IPS-18c (cell line): ENCODE measurements at regions not wholly inside any gene's neighbourhood (a gene's known extent, or its start where the extent isn't known, plus 50 kb on each side); places are given as distances from the start of the nearest gene placed in this dataset.
"Not testable (repeated sequence)": the region's sequence is repeated elsewhere in the genome, so short reads cannot be mapped to it uniquely, and the experiment has no call there.

Experiments used
- H3K4me3 ChIP-seq: 2 replicates; pipeline ENCODE4 v1.7.0; 2013; ENCODE audit warnings: low read depth, mild to moderate bottlenecking, low read length, moderate library complexity; ENCODE audit not compliant: insufficient read depth
- H3K9me3 ChIP-seq: one replicate; pipeline ENCODE4 v1.6.1; 2013; ENCODE audit warnings: mild to moderate bottlenecking, low read length, moderate library complexity; ENCODE audit not compliant: control insufficient read depth, insufficient read depth

DNA sequence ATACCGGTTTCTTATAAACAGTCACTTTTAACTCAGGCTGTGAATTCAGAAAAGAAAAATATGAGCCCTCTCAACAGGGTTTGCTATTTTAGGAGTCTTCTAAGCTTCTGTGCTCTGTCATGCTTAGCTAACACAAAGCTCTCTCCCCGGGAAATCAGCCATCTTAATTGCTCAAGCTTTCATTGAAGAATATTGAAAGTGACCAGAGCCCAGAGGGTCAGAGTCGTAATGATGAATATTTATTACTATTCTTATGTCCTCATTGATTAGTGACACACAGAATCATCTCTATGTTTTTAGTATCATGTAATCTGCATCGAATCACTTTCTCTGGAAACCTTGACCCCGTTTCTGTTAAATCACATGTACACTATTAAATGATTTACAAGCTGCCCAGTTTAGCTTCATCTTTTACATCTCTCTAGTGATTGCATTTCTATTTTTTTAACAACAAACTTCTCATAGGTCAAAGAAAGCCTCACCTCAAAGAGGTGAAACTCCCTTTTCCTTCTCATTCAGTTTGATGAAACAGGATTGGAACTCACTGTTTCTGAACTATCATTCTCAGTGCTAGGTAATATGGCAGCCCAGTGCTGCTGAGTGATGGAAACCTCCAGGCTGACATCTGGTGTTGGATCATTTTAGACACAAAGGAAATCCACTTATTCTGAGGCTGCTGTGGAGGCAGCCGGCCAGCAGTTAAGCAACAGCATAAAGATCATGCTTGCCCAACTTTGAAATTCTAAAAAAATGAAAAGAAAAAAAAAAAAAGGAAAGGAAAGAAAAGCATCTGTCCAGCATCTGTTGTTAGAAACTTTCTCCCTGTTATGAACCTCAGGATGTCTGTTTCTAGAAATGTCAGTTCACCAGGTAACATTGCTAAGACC, 96.3 kb downstream of the RFPL4B start:
- no peaks in the 10 kb centered on the region for H3K9me3 ChIP-seq
- no peak overlapping the region for H3K4me3 ChIP-seq

DNA sequence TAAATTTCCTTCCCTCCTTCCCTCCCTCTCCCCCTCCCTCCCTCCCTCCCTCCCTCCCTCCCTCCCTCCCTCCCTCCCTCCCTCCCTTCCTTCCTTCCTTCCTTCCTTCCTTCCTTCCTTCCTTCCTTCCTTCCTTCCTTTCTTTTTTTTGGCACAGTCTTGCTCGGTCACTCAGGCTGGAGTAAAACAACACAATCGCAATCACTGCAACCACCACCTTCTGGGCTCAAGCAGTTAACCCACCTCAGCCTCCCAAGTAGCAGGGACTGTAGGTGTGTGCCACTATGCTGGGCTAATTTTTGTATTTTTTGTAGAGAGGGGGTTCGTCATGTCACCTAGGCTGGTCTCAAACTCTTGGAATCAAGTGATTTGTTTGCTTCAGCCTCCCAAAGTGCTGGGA, 101.7 kb downstream of the RFPL4B start:
- H3K9me3 ChIP-seq, H3K4me3 ChIP-seq: not testable (repeated sequence)

DNA sequence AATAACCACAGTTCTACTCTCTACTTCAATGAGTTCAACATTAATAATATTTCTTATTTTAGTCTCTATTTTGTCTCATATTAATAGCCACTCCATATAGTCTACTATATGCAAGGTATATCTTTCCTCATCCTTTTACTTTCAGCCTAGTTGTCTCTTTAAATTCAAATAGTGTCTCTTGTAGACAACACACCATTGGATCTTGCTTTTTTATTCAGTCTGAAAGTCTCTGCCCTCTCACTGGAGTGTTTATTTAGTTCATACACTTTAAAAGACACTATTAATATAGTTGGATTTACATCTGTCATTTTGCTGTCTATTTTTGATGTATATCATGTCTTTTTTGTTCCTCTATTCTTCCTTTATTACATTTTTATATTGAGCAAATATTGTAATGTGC, 103.5 kb downstream of the RFPL4B start:
- H3K4me3 ChIP-seq, result no peak overlapping the region
- no peaks in the 10 kb centered on the region for H3K9me3 ChIP-seq

DNA sequence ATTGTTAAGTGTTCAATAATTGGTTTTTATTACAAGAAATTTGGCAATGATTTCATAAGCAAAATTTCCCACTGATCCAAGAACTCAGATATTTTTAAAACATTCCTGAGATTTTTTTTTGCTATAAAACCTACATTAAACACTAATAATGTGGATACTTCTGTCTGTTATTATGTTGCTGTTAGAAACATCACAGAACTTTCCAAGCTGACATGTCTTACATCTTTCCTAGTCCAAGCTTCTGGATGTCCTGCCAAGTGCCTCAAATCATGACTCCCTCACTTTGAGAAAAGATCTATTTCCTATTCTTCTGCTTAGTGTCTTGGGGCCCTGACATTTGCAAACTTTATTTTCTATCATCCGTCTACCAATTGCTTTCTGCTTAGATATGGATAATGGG, 110.8 kb downstream of the RFPL4B start:
- Histone ChIP-seq H3K4me3 (no peak overlapping the region), H3K9me3 (no peaks in the 10 kb centered on the region)

DNA sequence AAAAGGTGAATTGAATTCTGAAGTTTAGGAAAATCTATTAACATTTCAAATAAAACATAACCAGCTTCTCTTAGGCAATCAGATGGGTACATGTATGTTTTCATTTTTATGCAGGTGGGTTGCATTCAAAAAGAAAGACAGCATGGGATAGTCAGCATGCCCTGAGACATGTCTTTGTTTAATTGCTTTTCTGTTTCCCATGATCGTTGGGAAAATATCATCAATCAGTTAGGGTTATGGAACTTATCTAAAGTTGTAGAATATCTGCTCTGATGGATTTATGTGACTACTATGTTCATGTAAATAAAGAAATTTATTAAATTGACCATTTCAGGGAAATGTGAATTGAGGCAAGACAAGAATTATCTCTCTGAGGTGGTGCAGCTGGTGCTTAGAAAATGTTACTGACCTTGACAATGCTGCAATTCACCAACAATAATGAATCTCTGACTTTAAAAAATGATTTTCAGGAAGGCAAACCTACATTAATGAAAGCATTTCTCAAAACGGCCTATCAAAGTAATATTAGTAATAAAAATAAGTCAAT, 112.7 kb downstream of the RFPL4B start:
- no peak overlapping the region for H3K4me3 ChIP-seq

DNA sequence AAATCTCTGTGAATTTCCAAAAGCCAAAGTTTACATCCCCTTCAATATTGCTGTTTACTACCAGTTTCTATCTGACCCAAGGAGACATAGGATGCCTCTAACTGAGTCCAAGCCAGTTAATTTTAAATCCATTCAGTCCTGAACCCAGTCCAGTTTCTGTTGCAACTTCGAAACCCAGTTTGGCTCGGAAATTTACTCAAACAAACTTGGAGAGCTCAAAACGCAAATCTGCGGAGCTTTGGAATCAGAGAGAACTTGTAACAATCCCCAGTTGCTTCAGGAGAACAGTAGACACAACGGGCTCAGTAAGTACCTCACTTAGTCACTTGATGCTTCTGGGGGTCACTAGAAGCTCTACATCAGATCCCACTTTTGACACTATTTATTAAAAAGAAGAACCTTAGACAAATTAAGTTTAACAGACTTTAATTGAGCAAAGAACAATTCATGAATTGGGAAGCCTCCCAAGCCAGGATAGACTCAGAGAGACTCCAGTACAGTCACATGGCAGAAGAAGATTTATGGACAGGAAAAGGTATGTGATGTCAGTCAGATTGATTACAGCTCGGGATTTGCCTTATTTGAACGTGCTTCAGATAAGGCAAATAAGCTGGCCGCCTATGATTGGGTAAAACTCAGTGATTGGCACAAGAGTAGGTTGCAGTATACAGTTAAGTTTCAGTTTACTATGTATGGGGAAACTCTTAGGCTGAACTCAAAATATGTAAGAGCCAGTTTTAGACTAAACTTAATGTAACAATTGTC, 118.0 kb downstream of the RFPL4B start:
- no peak overlapping the region for H3K4me3 ChIP-seq

More for the DNA sequence above, 112.7 kb downstream of the RFPL4B start:
- no peaks in the 10 kb centered on the region for H3K9me3 ChIP-seq

DNA sequence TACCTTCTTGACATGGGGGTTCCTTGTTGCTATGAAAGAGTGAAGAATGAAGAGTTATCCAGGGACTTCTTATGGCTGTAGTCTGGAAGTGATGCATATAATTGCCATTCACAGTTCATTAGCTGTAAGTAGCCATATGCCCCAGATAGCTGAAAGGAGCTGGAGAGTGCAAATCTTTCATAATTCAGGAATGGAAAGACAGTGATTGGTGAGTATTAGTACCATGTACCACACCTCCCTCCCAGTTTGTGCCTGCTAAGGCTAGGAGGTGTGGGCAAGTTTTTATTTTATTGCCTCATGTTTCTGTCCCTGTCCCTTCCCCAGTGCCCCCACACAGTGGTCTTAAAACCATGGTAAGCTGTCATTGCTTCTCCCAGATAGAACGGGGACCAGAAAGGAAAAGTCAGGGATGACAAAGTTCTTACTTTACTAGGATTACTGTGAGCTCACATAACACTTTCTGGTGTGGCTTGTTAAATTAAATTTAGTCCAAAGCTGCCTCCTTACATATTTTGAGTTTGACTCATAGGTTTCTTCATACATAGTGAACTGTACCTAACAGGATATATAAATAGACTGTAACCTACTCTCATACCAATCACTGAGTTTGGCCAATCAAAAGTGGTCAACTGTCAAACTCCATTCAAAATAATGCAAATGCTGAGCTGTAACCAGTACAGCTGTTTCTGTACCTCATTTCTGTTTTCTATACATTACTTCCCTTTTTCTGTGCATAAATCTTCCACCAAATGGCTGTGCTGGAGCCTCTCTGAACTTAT, 119.4 kb downstream of the RFPL4B start:
- Histone ChIP-seq H3K9me3 (no peaks in the 10 kb centered on the region), H3K4me3 (no peak overlapping the region)

More for the DNA sequence above, 118.0 kb downstream of the RFPL4B start:
- H3K9me3 ChIP-seq, result no peaks in the 10 kb centered on the region

DNA sequence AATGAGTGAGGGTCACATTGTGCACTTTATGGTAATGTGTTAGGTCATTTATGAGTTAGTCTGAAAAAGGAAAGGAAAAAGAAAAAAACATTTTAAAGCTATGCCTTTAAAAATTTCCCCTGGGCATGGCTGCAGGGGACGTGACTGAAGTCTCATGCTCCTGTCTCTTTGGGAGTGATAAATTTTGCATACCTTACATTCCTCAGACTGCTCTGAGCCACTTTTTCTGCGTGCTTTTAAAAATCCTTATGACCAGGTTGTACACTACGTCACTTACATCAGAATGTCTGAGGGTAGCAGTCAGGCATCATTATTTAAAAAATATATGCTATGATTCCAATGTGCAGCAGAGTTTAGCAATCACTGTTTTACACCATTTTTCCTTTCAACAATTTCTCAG, 121.2 kb downstream of the RFPL4B start:
- Histone ChIP-seq H3K4me3 (no peak overlapping the region), H3K9me3 (no peaks in the 10 kb centered on the region)

DNA sequence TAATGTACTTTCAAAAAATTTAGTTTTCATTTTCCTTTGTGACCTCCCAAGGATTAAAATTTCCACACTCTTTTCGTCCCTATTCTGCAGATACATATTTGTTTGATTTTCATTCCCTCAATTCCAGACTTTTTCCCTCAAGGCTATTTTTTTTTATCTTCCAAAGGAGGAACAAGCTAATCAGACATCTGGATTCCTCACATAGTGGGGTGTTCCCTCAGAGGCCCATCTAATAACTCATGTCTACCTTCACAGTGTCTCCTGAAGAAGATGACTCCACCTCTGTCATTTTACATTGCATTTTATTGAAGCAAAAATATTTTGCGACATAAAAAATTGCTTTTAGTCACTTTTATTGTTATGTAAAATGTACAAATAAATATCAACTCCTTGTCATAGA, 122.2 kb downstream of the RFPL4B start:
- H3K9me3 ChIP-seq, result no peaks in the 10 kb centered on the region
- no peak overlapping the region for H3K4me3 ChIP-seq

DNA sequence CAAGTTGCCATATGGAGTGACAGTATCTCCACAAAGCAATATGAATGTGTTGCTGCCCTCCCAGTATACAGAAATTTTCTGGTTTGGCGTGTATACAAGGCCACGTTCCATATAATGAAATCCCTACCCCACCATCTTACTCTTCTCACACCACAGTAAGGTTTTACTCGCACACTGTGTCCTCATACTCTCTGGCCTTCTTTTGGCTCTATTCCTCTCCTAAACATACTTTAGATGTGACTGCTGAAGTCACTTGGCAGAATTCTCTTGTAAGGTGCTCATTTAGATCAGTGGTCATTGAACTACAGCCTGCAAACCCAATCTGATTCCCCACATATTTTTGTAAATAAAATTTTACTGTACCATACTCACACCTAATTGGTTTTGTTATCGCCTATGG, 123.2 kb downstream of the RFPL4B start:
- Histone ChIP-seq H3K4me3 (no peak overlapping the region), H3K9me3 (no peaks in the 10 kb centered on the region)

DNA sequence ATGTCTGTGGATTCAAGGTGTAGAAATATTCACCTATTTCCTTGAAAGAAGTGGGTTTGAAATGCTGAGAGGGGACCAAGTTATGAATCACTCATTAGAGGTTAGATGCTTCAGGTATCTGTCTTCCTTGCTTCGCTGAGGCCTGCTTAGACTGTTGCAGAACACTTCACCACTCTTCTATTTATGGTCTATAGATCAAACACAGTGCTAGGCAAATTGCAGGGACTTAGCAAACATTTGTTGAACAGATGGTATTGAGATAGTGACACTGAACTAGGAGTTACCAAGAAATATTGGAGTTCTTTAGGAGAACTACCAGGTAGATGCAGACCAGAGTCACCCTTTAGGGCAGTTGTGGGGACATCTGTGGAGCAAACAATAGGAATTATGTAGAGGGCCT, 123.8 kb downstream of the RFPL4B start:
- H3K9me3 ChIP-seq, result no peaks in the 10 kb centered on the region
- no peak overlapping the region for H3K4me3 ChIP-seq

DNA sequence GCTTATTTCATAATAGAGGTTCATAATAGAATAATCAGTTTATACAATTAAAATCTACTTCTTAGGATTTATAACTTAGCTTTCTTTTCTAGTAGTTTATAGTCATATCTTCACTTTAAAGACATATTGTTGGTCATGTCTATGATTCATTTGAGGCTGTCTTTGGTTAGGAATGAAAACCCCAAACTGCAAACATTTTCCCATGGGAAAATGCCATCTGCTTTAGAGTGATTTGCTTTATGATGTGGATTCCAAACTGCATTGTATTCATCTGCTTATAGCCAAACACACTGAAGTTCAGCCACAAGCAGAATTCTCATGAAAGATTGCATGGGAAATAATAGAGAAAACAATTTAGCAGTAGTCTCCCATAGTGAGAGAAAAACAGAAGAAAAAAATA, 128.0 kb downstream of the RFPL4B start:
- H3K9me3 ChIP-seq, result no peaks in the 10 kb centered on the region
- no peak overlapping the region for H3K4me3 ChIP-seq

DNA sequence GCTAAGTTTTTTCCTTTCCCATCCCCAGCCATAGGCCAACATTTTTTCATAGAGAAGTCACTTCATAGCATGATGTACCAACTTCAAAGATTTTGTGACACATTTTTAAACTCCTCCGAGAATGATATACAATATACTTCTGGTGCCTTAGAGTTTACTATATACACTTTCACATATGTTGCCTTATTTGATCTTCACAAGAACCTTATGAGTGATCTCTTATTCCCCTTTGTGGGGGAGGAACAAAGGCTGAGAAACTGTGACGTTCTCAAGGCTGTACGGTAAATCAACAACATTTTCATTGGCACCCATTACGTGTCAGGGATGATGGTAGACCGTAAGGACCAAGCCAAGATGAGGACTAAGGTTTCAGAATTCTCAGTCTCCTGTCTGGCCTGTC, 130.0 kb downstream of the RFPL4B start:
- H3K4me3 ChIP-seq, result no peak overlapping the region

DNA sequence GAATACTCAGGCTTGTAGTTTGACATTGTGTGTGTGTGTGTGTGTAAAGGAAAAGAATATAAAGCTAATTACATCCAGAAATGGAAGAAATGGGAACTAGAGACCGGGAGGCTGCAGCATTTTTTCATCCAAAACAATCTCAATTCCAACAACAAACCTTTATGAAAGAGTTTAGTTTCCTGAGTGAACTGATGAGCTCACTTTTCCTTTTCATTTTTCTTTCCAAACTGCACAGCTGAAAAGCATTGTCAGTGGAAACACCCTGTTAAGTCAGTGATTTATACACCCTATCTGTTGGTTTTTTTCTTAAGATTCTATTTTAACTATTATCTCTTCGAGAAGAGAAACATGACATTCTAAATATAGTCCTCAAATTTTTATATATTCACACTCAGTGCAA, 130.9 kb downstream of the RFPL4B start:
- H3K4me3 ChIP-seq, result no peak overlapping the region
- no peaks in the 10 kb centered on the region for H3K9me3 ChIP-seq

More for the DNA sequence above, 130.0 kb downstream of the RFPL4B start:
- H3K9me3 ChIP-seq, result no peaks in the 10 kb centered on the region

DNA sequence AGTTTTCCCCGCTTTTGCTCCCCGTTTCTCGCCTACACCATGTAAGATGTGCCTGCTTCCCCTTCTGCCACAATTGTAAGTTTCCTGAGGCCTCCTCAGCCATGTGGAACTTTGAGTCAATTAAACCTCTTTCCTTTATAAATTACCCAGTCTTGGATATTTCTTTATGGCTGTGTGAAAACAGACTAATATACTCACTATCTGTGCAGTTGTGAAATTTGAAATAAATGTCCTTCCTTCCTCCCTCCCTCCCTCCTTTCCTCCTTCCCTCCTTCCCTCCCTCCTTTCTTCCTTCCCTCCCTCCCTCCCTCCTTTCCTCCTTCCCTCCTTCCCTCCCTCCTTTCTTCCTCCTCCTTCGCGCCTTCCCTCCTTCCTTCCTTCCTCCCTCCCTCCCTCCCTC, 132.8 kb downstream of the RFPL4B start:
- H3K4me3 ChIP-seq, H3K9me3 ChIP-seq: not testable (repeated sequence)

DNA sequence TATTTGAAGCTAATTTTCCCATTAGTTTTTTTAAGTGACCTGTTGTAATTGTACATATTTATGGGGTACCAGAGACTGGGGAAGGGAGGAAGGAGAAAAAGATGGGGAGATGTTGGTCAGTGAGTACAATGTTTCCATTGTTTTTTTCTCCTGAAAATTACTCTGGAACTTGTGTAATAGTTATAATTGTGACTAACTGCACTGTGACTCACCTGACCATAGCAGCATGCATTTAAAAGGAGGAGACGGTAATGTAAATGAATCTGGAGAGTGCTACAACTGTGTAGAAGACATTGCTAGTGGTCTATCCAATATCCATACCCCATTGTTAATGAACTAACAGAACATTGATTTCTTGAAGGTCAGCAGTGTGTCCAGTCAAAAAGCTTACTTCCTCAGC, 133.4 kb downstream of the RFPL4B start:
- no peaks in the 10 kb centered on the region for H3K9me3 ChIP-seq
- no peak overlapping the region for H3K4me3 ChIP-seq

DNA sequence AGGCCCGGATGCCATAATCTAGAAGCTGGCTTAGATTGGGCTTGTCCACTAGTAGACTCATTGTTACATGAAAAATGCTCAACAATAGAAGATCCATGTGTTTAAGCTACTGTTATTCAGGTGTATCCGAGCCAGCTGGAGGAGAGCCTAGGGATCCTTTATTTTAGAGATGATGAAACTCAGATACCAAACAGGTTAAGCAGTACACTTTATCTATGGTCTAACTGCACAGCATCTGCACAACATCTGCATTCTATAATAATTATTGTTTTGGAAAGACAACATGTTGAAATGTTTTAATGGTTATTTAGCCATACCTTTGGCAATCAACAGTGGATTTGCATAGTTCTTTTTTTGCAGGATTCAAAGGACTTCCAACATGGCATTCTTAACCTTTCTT, 134.1 kb downstream of the RFPL4B start:
- no peak overlapping the region for H3K4me3 ChIP-seq

More for the DNA sequence above, 134.1 kb downstream of the RFPL4B start:
- H3K9me3 ChIP-seq, result no peaks in the 10 kb centered on the region
